ENCODE measurements at regions not wholly inside any gene's neighbourhood (a gene's known extent, or its start where the extent isn't known, plus 50 kb on each side); places are given as distances from the start of the nearest gene placed in this dataset.

DNA sequence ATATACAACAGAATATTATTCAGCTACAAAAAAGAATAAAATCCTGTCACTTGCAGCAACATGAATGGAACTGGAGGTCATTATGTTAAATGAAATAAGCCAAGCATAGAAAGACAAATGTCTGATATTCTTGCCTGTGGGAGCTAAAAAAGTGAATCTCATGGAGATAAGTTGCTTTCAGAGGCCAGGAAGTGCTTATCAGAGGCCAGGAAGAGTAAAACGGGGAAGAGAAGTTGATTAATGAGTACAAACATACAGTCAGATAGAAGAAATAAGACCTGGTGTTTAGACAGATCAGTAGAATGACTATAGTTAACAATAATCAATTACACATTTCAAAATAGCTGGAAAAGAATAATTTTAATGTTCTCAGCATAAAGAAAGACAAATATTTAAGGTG lies 54.4 kb upstream of the CPHXL start:
- H3K9me3 ChIP-seq (ENCODE audit: insufficient read depth, low read depth, low read length) = no peaks in the 10 kb centered on the region; the same call in 1 of the 2 replicates
- WGBS = 71% methylated on average over 1 of the region's 1 CpG
- no peak overlapping the region for H3K27ac ChIP-seq (ENCODE audit: low read depth, low read length)
- H3K4me3 ChIP-seq (ENCODE audit: low read length) = no peak overlapping the region
- H3K27me3 ChIP-seq (ENCODE audit: insufficient read depth, low read length) = peaks cover 15% of the 10 kb centered on the region; the same call in 1 of the 2 replicates
- H3K4me1 ChIP-seq (ENCODE audit: insufficient read depth, low read length) = no peaks in the 10 kb centered on the region
- H3K9ac ChIP-seq (ENCODE audit: low read depth, low read length) = no peak overlapping the region
- H3K36me3 ChIP-seq (ENCODE audit: insufficient read depth, low read length) = no peaks in the 10 kb centered on the region

DNA sequence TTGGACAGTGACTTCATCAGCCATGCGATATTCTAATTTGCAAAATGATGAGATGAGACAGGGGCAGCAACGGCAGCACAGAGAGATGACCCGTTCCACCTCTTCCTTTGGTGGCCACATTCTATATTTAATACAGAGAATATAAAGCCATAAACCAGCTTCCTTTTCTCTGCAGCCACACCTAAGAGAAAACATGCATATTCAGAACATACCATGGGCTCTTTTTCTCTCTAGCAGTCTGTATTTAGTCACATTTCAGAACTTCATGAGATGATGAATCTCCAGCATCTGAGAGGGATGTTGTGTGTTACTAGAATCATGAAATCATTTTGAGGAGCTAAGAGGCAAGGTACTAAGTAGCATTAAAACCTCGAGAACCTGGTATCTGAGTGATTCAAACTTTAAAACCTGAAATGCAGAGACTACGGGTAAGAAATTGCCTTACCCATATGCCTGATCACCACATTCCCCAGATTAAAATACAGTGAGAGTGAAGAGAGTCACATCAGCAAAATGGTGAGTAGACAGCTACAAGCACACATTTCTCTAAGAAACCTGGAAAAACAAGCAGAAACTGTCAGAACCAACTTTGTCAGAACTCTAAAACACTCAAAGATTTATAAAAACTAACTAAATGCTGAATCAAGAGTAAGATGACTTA lies 55.5 kb upstream of the CPHXL start:
- no peak overlapping the region for H3K9ac ChIP-seq (ENCODE audit: low read depth, low read length)
- peaks cover 15% of the 10 kb centered on the region; the same call in 1 of the 2 replicates for H3K27me3 ChIP-seq (ENCODE audit: insufficient read depth, low read length)
- H3K4me3 ChIP-seq (ENCODE audit: low read length) = no peak overlapping the region
- WGBS = 86% methylated on average over 5 of the region's 5 CpGs
- no peak overlapping the region for H3K27ac ChIP-seq (ENCODE audit: low read depth, low read length)
- no peaks in the 10 kb centered on the region for H3K4me1 ChIP-seq (ENCODE audit: insufficient read depth, low read length)
- H3K9me3 ChIP-seq (ENCODE audit: insufficient read depth, low read depth, low read length) = no peaks in the 10 kb centered on the region; the same call in 1 of the 2 replicates
- no peaks in the 10 kb centered on the region for H3K36me3 ChIP-seq (ENCODE audit: insufficient read depth, low read length)

DNA sequence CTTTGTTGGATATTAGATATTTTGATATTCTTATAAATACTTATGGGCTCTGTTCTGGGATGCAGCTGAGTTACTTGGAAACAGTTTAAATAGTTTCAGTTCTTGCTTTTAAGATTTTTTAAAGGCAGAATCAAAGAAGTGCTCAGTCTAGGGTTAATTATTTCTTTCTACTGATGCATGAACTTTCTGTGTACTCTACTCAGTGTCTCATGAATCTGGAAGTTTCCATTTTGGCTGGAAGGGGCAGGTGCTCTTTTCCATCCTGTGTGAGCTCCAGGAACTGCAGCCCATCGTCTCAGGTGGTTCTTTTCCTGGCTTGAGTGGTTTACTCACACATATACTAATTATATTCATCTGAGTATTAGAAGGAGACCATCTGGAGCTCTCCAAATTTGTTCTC lies 61.1 kb upstream of the CPHXL start:
- Histone ChIP-seq H3K9ac (ENCODE audit: low read depth, low read length) (no peak overlapping the region), H3K27me3 (ENCODE audit: insufficient read depth, low read length) (0 out of 2 replicates have a peak, but pooled peaks cover 7% of the 10 kb centered on the region), H3K4me3 (ENCODE audit: low read length) (no peak overlapping the region), H3K9me3 (ENCODE audit: insufficient read depth, low read depth, low read length) (no peaks in the 10 kb centered on the region; the same call in 1 of the 2 replicates), H3K36me3 (ENCODE audit: insufficient read depth, low read length) (no peaks in the 10 kb centered on the region), H3K27ac (ENCODE audit: low read depth, low read length) (no peak overlapping the region), H3K4me1 (ENCODE audit: insufficient read depth, low read length) (no peaks in the 10 kb centered on the region)
- 60% methylated on average over 1 of the region's 1 CpG for WGBS

DNA sequence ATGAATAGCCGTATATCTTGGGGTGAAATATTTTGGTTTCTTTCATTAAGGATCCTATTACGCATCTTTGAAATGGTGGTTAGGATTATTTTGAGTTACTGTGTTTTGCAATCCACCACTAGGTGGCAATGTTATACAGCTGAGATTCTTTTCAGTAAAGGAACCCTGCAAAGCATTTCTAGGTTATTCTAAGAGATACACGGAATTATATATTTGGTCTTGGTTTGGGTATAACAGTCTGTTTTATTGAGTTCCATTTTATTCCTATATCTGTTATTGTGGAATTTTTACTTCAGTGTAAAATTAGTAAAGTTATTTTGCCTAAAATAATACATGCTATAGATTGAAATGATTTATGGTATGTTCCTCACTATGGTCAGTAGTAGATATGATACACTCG lies 62.9 kb upstream of the CPHXL start:
- Histone ChIP-seq H3K9ac (ENCODE audit: low read depth, low read length) (no peak overlapping the region), H3K27ac (ENCODE audit: low read depth, low read length) (no peak overlapping the region), H3K4me1 (ENCODE audit: insufficient read depth, low read length) (no peaks in the 10 kb centered on the region), H3K4me3 (ENCODE audit: low read length) (no peak overlapping the region), H3K36me3 (ENCODE audit: insufficient read depth, low read length) (no peaks in the 10 kb centered on the region), H3K27me3 (ENCODE audit: insufficient read depth, low read length) (0 out of 2 replicates have a peak, but pooled peaks cover 5% of the 10 kb centered on the region), H3K9me3 (ENCODE audit: insufficient read depth, low read depth, low read length) (no peaks in the 10 kb centered on the region; the same call in 1 of the 2 replicates)
- 58% methylated on average over 3 of the region's 4 CpGs for WGBS

DNA sequence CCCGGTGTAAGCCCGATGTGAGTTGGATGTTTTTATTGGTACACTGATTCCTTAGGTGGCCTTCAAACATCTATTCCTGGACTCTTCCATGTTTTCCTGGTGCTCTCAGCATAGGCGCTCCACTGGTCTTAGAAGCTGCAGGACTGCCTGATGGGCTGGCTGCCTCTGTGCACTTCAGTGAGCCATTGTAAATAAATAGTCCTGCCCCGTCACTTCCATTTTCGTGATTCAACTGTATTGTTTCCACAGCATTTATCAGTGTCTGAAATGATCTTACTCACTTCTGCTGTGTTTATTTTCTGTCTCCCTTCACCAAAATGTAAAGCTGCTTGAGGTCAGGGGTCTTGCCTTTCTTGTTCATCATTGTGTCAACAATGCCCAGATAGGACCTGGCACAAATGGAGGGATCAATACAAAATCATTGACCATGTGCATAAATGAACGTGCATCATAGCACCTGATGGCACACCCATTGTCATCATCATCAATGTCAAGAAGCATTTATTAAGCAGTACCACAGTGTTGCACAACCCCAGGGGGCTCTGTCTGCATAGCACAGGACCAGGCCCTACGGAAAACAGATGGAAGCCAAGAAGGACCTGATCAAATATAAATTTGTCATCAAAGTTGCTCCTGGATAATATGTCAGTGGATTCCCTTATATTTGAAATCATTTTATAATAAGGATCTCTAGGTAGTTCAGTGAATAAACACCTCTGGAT lies 66.6 kb upstream of the CPHXL start:
- Histone ChIP-seq H3K4me3 (ENCODE audit: low read length) (no peak overlapping the region), H3K9ac (ENCODE audit: low read depth, low read length) (no peak overlapping the region), H3K36me3 (ENCODE audit: insufficient read depth, low read length) (no peaks in the 10 kb centered on the region), H3K9me3 (ENCODE audit: insufficient read depth, low read depth, low read length) (no peaks in the 10 kb centered on the region), H3K4me1 (ENCODE audit: insufficient read depth, low read length) (no peaks in the 10 kb centered on the region), H3K27me3 (ENCODE audit: insufficient read depth, low read length) (no peaks in the 10 kb centered on the region), H3K27ac (ENCODE audit: low read depth, low read length) (no peak overlapping the region)
- 89% methylated on average over 7 of the region's 7 CpGs for WGBS

DNA sequence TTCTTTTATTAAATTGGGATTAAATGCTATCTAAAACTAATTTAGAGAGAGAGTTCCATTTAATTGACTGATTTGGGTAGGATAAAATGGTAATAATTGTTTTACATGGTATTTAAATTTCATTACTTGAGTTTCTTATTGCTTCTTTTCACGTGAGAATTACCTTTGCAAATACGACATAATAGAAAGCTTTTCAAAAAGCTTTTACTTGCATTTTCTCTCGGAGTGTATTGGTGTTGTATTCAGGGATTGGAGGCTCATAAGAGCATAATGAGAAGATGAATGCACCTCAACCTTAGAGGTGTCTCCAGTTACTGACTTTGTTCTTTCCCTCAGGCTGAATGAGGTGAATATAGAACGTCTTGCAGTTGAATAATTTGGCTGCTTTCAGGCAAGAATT lies 67.4 kb upstream of the CPHXL start:
- WGBS = 75% methylated on average over 4 of the region's 4 CpGs
- H3K9ac ChIP-seq (ENCODE audit: low read depth, low read length) = no peak overlapping the region
- no peak overlapping the region for H3K4me3 ChIP-seq (ENCODE audit: low read length)
- no peak overlapping the region for H3K27ac ChIP-seq (ENCODE audit: low read depth, low read length)
- H3K36me3 ChIP-seq (ENCODE audit: insufficient read depth, low read length) = no peaks in the 10 kb centered on the region
- H3K27me3 ChIP-seq (ENCODE audit: insufficient read depth, low read length) = no peaks in the 10 kb centered on the region
- H3K9me3 ChIP-seq (ENCODE audit: insufficient read depth, low read depth, low read length) = no peaks in the 10 kb centered on the region
- no peaks in the 10 kb centered on the region for H3K4me1 ChIP-seq (ENCODE audit: insufficient read depth, low read length)

DNA sequence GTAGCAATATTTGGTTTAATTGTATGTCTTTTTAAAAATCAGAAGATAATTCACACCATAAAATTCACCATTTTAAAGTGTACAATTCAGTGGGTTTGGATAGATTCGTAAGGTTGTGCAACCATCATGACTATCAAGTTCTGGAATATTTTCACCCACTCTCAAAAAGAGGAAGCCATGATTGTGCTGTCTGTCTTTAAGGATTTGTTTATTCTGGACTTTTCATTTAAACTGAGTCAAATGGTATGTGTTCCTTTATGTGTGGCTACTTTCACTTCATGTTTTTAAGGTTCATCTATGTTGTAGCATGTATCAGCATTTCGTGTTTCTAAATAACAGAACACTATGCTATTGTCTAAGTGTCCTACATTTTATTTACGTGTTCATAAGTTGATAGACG lies 68.1 kb upstream of the CPHXL start:
- WGBS = 96% methylated on average over 3 of the region's 4 CpGs
- Histone ChIP-seq H3K4me3 (ENCODE audit: low read length) (no peak overlapping the region), H3K27ac (ENCODE audit: low read depth, low read length) (no peak overlapping the region), H3K36me3 (ENCODE audit: insufficient read depth, low read length) (no peaks in the 10 kb centered on the region), H3K9ac (ENCODE audit: low read depth, low read length) (no peak overlapping the region), H3K9me3 (ENCODE audit: insufficient read depth, low read depth, low read length) (no peaks in the 10 kb centered on the region), H3K4me1 (ENCODE audit: insufficient read depth, low read length) (no peaks in the 10 kb centered on the region), H3K27me3 (ENCODE audit: insufficient read depth, low read length) (no peaks in the 10 kb centered on the region)

DNA sequence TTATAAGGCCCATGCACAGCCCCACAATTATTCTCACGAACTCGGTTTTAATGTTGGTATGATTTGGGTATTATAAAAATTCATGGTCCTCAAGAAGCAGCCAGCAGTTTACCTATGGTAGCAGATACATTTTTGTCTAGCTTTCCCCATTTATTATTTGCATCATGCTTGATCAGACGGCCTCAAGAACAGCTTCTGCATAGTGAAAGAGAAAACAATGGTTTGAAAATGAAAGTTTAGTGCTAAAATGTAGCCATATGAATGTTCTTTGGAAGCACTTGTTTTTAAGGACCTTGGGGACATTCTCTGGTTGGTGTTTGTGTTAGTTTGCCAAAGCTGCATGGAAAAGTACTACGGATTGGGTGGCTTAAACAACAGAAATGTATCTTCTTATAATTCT lies 72.4 kb upstream of the CPHXL start:
- whole genome bisulfite sequencing = 85% methylated on average over 3 of the region's 4 CpGs

DNA sequence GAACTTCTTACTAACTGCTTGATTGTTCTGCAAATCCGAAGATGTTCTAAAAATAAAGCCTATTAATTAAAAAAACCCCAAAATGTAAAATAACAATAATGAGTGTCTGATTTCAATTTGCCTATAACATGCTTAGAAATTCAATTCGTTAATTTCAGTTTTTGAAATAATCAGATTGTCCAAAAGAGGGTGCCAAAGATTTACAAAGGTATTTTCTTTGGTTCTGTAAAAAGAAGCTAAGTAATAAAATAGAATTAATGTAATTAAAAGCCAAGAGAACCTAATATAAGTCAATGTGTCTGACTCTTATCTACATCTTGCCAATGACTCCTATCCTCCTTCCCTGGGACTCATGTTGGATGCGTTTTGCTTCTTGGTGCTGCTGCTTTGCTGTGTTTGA lies 75.0 kb upstream of the CPHXL start:
- Histone ChIP-seq H3K27ac (ENCODE audit: low read depth, low read length) (no peak overlapping the region), H3K9ac (ENCODE audit: low read depth, low read length) (no peak overlapping the region), H3K36me3 (ENCODE audit: insufficient read depth, low read length) (no peaks in the 10 kb centered on the region), H3K4me3 (ENCODE audit: low read length) (no peak overlapping the region), H3K4me1 (ENCODE audit: insufficient read depth, low read length) (no peaks in the 10 kb centered on the region), H3K9me3 (ENCODE audit: insufficient read depth, low read depth, low read length) (no peaks in the 10 kb centered on the region), H3K27me3 (ENCODE audit: insufficient read depth, low read length) (peaks cover 10% of the 10 kb centered on the region)
- WGBS = 75% methylated on average over 3 of the region's 3 CpGs

More for the DNA sequence above, 72.4 kb upstream of the CPHXL start:
- H3K36me3 ChIP-seq (ENCODE audit: insufficient read depth, low read length) = no peaks in the 10 kb centered on the region
- H3K4me1 ChIP-seq (ENCODE audit: insufficient read depth, low read length) = no peaks in the 10 kb centered on the region
- H3K27me3 ChIP-seq (ENCODE audit: insufficient read depth, low read length) = no peaks in the 10 kb centered on the region
- no peak overlapping the region for H3K9ac ChIP-seq (ENCODE audit: low read depth, low read length)
- H3K27ac ChIP-seq (ENCODE audit: low read depth, low read length) = no peak overlapping the region
- H3K9me3 ChIP-seq (ENCODE audit: insufficient read depth, low read depth, low read length) = no peaks in the 10 kb centered on the region
- H3K4me3 ChIP-seq (ENCODE audit: low read length) = no peak overlapping the region

DNA sequence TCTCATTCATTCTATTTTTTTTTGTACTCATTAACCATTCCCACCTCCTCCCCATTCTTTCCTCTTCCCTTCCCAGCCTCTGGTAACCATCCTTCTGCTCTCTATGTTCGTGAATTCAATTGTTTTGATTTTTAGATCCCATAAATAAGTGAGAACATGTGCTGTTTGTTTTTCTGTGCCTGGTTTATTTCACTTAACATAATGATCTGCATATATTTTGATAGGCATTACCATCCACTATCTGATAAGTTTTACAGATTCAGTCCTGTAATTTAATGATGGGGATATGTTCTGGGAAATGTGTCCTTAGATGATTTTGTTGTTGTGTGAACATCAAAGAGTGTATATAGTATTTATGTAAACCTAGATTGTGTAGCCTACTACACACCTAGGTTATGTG lies 77.5 kb upstream of the CPHXL start:
- no CpG with 5 or more reads among the region's 1 CpG for WGBS
- no peaks in the 10 kb centered on the region for H3K9me3 ChIP-seq (ENCODE audit: insufficient read depth, low read depth, low read length)
- peaks cover 10% of the 10 kb centered on the region for H3K27me3 ChIP-seq (ENCODE audit: insufficient read depth, low read length)
- H3K4me1 ChIP-seq (ENCODE audit: insufficient read depth, low read length) = no peaks in the 10 kb centered on the region
- no peak overlapping the region for H3K27ac ChIP-seq (ENCODE audit: low read depth, low read length)
- no peaks in the 10 kb centered on the region for H3K36me3 ChIP-seq (ENCODE audit: insufficient read depth, low read length)
- H3K4me3 ChIP-seq (ENCODE audit: low read length) = no peak overlapping the region
- no peak overlapping the region for H3K9ac ChIP-seq (ENCODE audit: low read depth, low read length)

DNA sequence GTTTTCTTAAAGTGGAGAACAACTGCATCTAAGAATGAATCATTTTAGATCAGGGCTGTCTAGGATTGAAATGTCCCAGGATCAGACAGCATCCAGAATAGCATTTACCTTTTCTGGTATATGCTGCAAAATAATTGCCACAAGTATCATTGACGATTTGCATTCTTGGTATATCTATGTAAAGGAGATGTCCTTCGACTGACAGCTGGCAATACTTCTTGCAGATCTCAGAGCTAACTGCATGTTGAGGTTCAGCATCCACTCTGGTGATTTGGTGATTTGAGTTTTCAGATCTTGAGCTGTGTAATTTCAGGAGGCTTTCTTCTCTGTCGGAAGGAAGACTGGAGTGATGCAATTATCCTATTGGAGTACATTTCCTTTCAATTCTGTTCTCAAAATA lies 78.1 kb upstream of the CPHXL start:
- H3K27me3 ChIP-seq (ENCODE audit: insufficient read depth, low read length) = peaks cover 15% of the 10 kb centered on the region
- H3K9me3 ChIP-seq (ENCODE audit: insufficient read depth, low read depth, low read length) = no peaks in the 10 kb centered on the region
- H3K27ac ChIP-seq (ENCODE audit: low read depth, low read length) = no peak overlapping the region
- no peak overlapping the region for H3K9ac ChIP-seq (ENCODE audit: low read depth, low read length)
- H3K36me3 ChIP-seq (ENCODE audit: insufficient read depth, low read length) = no peaks in the 10 kb centered on the region
- no peaks in the 10 kb centered on the region for H3K4me1 ChIP-seq (ENCODE audit: insufficient read depth, low read length)
- no peak overlapping the region for H3K4me3 ChIP-seq (ENCODE audit: low read length)
- 59% methylated on average over 3 of the region's 3 CpGs for WGBS

Measured in HUES64 (cell line).